Mucosa of descending colon (tissue), 3 donors: ENCODE measurements at regions not wholly inside any gene's neighbourhood (a gene's known extent, or its start where the extent isn't known, plus 50 kb on each side); places are given as distances from the start of the nearest gene placed in this dataset.

Experiments used
- ATAC-seq: fragments of 200-7000 bp; cut with Tn5 transposase; one replicate; pipeline ENCODE4 v1.9.1; 2020; ENCODE audit warnings: mild to moderate bottlenecking, moderate library complexity
- DNase-seq, 3 donors: peaks; one replicate each; pipeline ENCODE4 v3.0.0-alpha.2; 2020
- H3K36me3 ChIP-seq: fragments of 200-600 bp; one replicate; pipeline ENCODE4 v1.8.0; 2021; ENCODE audit warnings: low read depth, mild to moderate bottlenecking
- H3K4me1 ChIP-seq: fragments of 200-600 bp; one replicate; pipeline ENCODE4 v1.8.0; 2021; ENCODE audit warnings: low read depth, mild to moderate bottlenecking
- H3K4me3 ChIP-seq: fragments of 200-600 bp; one replicate; pipeline ENCODE4 v1.8.0; 2021; ENCODE audit warnings: mild to moderate bottlenecking
- H3K9me3 ChIP-seq: fragments of 200-600 bp; one replicate; pipeline ENCODE4 v1.8.0; 2021; ENCODE audit warnings: mild to moderate bottlenecking
- CTCF ChIP-seq: fragments of 200-600 bp; IDR thresholded peaks from one replicate; pipeline ENCODE4 v1.8.0; 2022; ENCODE audit warnings: antibody characterized with exemption, mild to moderate bottlenecking
- intact Hi-C, 2 donors: fragments of 100-400 bp; cut with DNase I in 1 of 2; cut with micrococcal nuclease in 1 of 2; formaldehyde crosslinking; loops; one replicate each; pipeline versions ENCODE4 v1.11.0 to v1.11.1; 2022; cut with DNase I, micrococcal nuclease
- donor health status: DM: no; HTN: no; CAD: no; lungs with moderate emphysema.
- donor health status: DM: no; HTN: no; CAD: no.
- donor health status: DM: no; HTN: yes; CAD: no.

DNA sequence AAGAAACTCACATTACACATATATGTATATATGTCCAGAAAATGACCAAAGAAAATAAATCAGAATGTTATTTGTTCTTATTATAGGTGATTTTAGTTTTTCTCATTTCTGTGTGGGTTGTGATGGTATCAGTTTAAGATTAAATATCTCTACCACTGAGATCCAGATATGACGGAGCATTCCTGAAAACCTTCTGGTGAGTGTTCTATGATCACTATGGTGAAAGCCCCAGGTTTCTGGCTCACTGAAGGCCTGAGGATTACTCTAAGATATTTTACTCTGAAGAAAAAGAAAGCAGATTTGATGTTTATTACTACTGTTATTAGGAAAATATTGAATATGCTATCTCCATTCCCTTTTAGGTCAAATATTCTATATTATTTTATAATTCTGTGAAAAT lies 62.8 kb upstream of the L3MBTL3 start:
- H3K36me3 ChIP-seq, result no peaks in the 10 kb centered on the region
- DNase-seq (no peak), ATAC-seq (no peak)
- H3K4me1 ChIP-seq, result no peaks in the 10 kb centered on the region
- no peak overlapping the region for H3K4me3 ChIP-seq
- no peaks in the 10 kb centered on the region for H3K9me3 ChIP-seq
- TF ChIP-seq CTCF, result no peak
- intact Hi-C loops, result no loop called here

- DNase-seq (no peak), ATAC-seq (no peak)
- intact Hi-C loops, result no loop called here
- no peak for TF ChIP-seq CTCF
- H3K36me3 ChIP-seq, result no peaks in the 10 kb centered on the region
- no peaks in the 10 kb centered on the region for H3K9me3 ChIP-seq
- H3K4me1 ChIP-seq, result no peaks in the 10 kb centered on the region
- no peak overlapping the region for H3K4me3 ChIP-seq
Observed at GRCh38 chr6:129954749-129955431, 63.5 kb upstream of the L3MBTL3 start.

- TF ChIP-seq CTCF, result no peak
- Histone ChIP-seq H3K9me3 (no peaks in the 10 kb centered on the region), H3K36me3 (no peaks in the 10 kb centered on the region), H3K4me3 (no peak overlapping the region), H3K4me1 (no peaks in the 10 kb centered on the region)
- DNase-seq, result no peak
- ATAC-seq, result no peak
- intact Hi-C loops, result no loop called here
Observed at GRCh38 chr6:129947797-129948196, 70.6 kb upstream of the L3MBTL3 start.

- Histone ChIP-seq H3K9me3 (no peaks in the 10 kb centered on the region), H3K4me3 (no peak overlapping the region), H3K4me1 (no peaks in the 10 kb centered on the region), H3K36me3 (no peaks in the 10 kb centered on the region)
- DNase-seq (no peak), ATAC-seq (no peak)
- intact Hi-C loops, result no loop called here
- TF ChIP-seq CTCF, result no peak
Observed at GRCh38 chr6:129946439-129947140, 71.8 kb upstream of the L3MBTL3 start.

DNA sequence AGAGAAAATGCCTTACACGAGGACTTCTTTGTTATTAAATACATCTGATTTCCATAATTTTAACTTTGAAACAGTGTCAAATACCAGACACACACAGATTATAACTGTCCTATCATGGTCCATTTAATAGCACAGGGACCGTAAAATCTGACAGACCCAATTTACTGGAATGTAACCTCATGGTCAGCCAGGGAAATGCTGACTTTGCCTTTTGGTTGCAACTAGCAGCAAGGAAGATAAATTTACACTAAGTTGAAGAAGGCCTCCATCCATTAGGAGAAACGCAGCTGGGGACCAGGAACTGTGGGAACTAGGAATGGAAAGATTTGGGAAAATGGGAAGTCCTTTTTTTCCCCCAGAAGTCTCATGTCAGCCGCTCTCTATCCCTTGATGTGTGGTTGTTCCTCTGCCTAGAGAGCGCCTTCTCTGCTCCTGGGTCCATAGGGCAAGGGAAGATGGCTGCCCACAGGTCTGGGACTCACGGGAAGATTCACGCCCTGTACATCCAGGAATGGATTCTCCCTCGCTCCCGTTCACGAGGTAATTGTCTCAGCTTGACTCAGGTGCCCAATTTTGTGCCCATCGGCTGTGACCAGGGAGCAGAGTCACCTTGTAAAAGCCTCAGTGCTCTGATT lies 74.6 kb upstream of the L3MBTL3 start:
- no peak for ATAC-seq
- Histone ChIP-seq H3K4me1 (no peaks in the 10 kb centered on the region), H3K9me3 (no peaks in the 10 kb centered on the region), H3K36me3 (no peaks in the 10 kb centered on the region), H3K4me3 (no peak overlapping the region)
- intact Hi-C loops, result no loop called here
- TF ChIP-seq CTCF, result no peak
- DNase-seq, result no peak
